ENCODE measurements at regions not wholly inside any gene's neighbourhood (a gene's known extent, or its start where the extent isn't known, plus 50 kb on each side); places are given as distances from the start of the nearest gene placed in this dataset.
"Not testable (repeated sequence)": the region's sequence is repeated elsewhere in the genome, so short reads cannot be mapped to it uniquely, and the experiment has no call there.

- no peak for DNase-seq (ENCODE audit: insufficient read length, low spot score)
- FAIRE-seq = no peak
- no peak for TF ChIP-seq SPI1 (IDR thresholded peaks at IDR 0.05; ENCODE audit: low read depth, low read length)
- TF ChIP-seq TAF1 (IDR thresholded peaks at IDR 0.05; ENCODE audit: low read depth, low read length) = no peak
- no peak for TF ChIP-seq POLR2AphosphoS5 (IDR thresholded peaks at IDR 0.05; ENCODE audit: low read depth, low read length)
- no peak for TF ChIP-seq POLR2A (IDR thresholded peaks at IDR 0.05; ENCODE audit: low read depth, low read length)
- no peak for TF ChIP-seq POU2F2 (IDR thresholded peaks at IDR 0.05; ENCODE audit: low read depth, low read length)
- TF ChIP-seq PAX5 (IDR thresholded peaks at IDR 0.05; ENCODE audit: insufficient read depth, low read length, severe bottlenecking) = no peak
Measured at GRCh38 chr16:29314292-29314934, 92.1 kb downstream of the NPIPB11 start.

- DNase-seq (ENCODE audit: insufficient read length, low spot score) = no peak
- no peak for FAIRE-seq
Measured at GRCh38 chr16:29313559-29314048, 92.9 kb downstream of the NPIPB11 start.

DNA sequence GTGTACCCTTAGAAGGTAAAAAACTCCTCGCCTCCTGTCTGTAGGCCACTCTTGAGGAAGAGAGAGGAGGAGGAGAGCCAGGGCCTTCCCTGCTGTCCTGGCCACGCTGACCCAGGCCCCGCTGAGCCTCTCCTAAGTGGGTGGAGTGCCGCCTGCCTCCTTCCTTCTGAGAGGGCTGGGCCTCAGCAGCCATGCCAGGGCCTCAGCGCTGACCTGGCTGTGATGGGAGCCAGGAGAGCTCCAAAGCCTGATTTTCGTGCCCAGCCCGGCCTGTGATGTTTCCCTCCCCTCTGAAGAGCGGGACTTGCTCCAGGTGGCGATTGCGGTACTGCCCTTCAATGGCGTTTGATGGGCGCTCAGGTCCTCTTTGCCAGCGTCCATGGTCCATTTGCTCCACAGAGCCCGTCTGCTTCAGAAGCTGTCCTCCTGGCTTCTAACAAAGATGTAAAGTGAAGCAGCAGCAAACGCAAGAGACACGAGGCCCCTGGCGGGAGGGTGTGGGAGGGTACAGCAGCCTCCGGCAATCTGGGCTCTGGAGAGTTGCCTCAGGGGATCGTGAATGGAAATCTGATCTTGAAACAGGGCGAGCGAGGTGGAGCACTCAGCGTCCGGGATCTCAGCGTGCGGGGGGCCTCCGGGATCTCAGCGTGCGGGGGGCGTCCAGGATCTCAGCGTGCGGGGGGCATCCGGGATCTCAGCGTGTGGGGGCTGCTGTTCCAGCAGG, 93.5 kb downstream of the NPIPB11 start:
- TF ChIP-seq POU2F2 (IDR thresholded peaks at IDR 0.05; ENCODE audit: low read depth, low read length) = no peak
- no peak for TF ChIP-seq POLR2AphosphoS5 (IDR thresholded peaks at IDR 0.05; ENCODE audit: low read depth, low read length)
- FAIRE-seq = no peak
- DNase-seq (ENCODE audit: insufficient read length, low spot score) = no peak

More at GRCh38 chr16:29313559-29314048, 92.9 kb downstream of the NPIPB11 start:
- TF ChIP-seq POU2F2 (IDR thresholded peaks at IDR 0.05; ENCODE audit: low read depth, low read length) = no peak
- no peak for TF ChIP-seq POLR2AphosphoS5 (IDR thresholded peaks at IDR 0.05; ENCODE audit: low read depth, low read length)
- TF ChIP-seq TAF1 (IDR thresholded peaks at IDR 0.05; ENCODE audit: low read depth, low read length) = no peak
- TF ChIP-seq PAX5 (IDR thresholded peaks at IDR 0.05; ENCODE audit: insufficient read depth, low read length, severe bottlenecking) = no peak
- TF ChIP-seq POLR2A (IDR thresholded peaks at IDR 0.05; ENCODE audit: low read depth, low read length) = no peak
- TF ChIP-seq SPI1 (IDR thresholded peaks at IDR 0.05; ENCODE audit: low read depth, low read length) = no peak

DNA sequence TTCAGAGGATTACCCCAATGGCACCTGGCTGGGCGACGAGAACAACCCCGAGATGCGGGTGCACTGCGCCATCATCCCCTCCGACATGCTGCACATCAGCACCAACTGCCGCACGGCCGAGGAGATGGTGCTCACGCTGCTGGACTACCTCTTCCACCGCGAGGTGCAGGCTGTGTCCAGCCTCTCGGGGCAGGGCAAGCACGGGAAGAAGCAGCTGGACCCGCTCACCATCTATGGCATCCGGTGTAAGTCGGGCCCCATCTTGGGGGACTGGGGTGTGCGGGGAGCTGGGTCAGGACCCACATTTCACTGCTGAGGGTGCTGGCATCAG, 94.2 kb downstream of the NPIPB11 start:
- not testable (repeated sequence) for DNase-seq (ENCODE audit: insufficient read length, low spot score); FAIRE-seq

DNA sequence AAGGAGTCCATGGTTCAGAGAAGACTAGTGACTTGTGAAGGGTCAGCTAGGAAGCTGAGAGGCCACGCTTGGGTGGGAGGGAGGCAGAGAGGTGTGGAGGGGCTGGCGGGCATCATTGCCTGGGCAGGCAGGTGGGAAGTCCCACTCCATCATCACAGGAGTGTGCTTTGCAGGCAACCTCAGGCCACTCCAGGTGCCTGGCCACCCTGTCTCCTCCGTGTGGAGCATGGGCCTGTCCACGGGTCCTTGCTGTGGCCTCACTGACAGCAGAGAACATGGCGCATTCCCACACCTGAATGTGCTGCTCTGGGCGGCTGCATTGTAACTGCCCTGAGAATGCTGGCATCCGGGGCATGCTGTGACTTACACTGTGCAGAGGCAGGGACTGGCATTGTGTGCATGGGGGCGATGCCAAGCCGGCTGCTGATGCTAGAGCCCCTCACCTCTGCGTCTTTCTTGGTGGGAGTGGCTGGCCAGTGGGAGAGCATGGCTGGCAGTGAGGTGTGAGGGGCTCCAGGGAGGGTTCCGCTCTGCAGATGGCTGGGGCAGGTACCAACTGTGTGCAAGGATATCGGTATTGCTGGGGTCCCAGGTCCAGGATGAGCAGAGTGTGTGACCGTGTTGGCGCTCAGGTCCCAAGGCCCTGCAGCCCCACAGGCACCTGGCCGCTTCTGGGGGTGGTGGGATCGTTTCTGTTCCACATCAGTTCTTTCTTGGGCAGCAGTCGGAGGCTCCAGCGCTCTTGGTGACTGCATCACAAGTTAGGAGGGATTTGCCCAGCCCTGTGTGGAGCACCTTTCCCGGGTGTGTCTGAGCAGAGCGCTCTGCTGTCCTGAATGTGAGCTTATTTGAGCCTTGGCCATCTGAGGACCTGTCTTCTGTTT, 94.8 kb downstream of the NPIPB11 start:
- DNase-seq (ENCODE audit: insufficient read length, low spot score) (no peak), FAIRE-seq (no peak)
- TF ChIP-seq POLR2AphosphoS5 (IDR thresholded peaks at IDR 0.05; ENCODE audit: low read depth, low read length) (no peak), POLR2A (IDR thresholded peaks at IDR 0.05; ENCODE audit: low read depth, low read length) (no peak), PAX5 (IDR thresholded peaks at IDR 0.05; ENCODE audit: insufficient read depth, low read length, severe bottlenecking) (no peak), TAF1 (IDR thresholded peaks at IDR 0.05; ENCODE audit: low read depth, low read length) (no peak), SPI1 (IDR thresholded peaks at IDR 0.05; ENCODE audit: low read depth, low read length) (no peak), POU2F2 (IDR thresholded peaks at IDR 0.05; ENCODE audit: low read depth, low read length) (no peak)

- TF ChIP-seq TAF1 (IDR thresholded peaks at IDR 0.05; ENCODE audit: low read depth, low read length) (no peak), POLR2AphosphoS5 (IDR thresholded peaks at IDR 0.05; ENCODE audit: low read depth, low read length) (no peak), POU2F2 (IDR thresholded peaks at IDR 0.05; ENCODE audit: low read depth, low read length) (no peak), SPI1 (IDR thresholded peaks at IDR 0.05; ENCODE audit: low read depth, low read length) (no peak), PAX5 (IDR thresholded peaks at IDR 0.05; ENCODE audit: insufficient read depth, low read length, severe bottlenecking) (no peak), POLR2A (IDR thresholded peaks at IDR 0.05; ENCODE audit: low read depth, low read length) (no peak)
- DNase-seq (ENCODE audit: insufficient read length, low spot score) (no peak), FAIRE-seq (no peak)
Measured at GRCh38 chr16:29310852-29311314, 95.6 kb downstream of the NPIPB11 start.

GRCh38 chr16:29310243-29310642, 96.3 kb downstream of the NPIPB11 start:
- not testable (repeated sequence) for FAIRE-seq; DNase-seq (ENCODE audit: insufficient read length, low spot score)

- DNase-seq (ENCODE audit: insufficient read length, low spot score); FAIRE-seq: not testable (repeated sequence)
Measured at GRCh38 chr16:29309601-29310000, 96.9 kb downstream of the NPIPB11 start.

DNA sequence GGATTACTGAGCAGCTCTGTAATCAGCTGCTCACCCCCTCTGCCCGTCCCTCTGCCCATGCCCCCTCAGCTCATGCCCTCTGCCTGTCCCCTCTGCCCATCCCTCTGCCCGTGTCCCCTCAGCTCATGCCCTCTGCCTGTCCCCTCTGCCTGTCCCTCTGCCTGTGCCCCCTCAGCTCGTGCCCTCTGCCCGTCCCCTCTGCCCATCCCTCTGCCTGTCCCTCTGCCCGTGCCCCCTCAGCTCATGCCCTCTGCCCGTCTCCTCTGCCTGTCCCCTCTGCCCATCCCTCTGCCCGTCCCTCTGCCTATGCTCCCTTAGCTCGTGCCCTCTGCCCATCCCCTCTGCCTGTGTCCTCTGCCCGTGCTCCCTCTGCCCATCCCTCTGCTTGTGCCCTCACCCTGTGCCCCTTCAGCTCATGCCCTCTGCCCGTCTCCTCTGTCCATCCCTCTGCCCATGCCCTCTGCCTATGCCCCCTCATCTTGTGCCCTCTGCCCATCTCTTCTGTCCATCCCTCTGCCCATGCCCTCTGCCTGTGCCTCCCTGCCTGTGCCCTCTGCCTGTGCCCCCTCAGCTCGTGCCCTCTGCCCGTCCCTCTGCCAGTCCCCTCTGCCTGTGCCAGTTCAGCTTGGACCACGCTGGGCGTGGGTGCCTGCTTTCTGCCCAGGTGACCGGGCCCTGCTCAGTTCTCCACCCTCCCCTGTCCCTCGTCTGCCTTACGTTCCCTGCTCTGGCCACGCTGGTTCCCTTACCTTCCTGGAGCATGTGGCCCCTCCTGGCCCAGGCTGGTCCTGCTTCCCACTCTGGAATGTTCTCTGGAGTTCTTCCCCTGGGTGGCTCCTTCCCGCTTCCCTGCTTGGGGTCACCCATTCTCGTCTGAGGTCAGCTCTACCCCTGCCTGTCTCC, 97.6 kb downstream of the NPIPB11 start:
- no peak for TF ChIP-seq POLR2AphosphoS5 (IDR thresholded peaks at IDR 0.05; ENCODE audit: low read depth, low read length)
- TF ChIP-seq POU2F2 (IDR thresholded peaks at IDR 0.05; ENCODE audit: low read depth, low read length) = no peak
- no peak for TF ChIP-seq PAX5 (IDR thresholded peaks at IDR 0.05; ENCODE audit: insufficient read depth, low read length, severe bottlenecking)
- TF ChIP-seq POLR2A (IDR thresholded peaks at IDR 0.05; ENCODE audit: low read depth, low read length) = no peak
- TF ChIP-seq TAF1 (IDR thresholded peaks at IDR 0.05; ENCODE audit: low read depth, low read length) = no peak
- TF ChIP-seq SPI1 (IDR thresholded peaks at IDR 0.05; ENCODE audit: low read depth, low read length) = no peak
- DNase-seq (ENCODE audit: insufficient read length, low spot score) = no peak

More for the DNA sequence above, 97.6 kb downstream of the NPIPB11 start:
- FAIRE-seq = no peak

Data from GM12891 (cell line).